GM19240 (cell line): ENCODE measurements at regions not wholly inside any gene's neighbourhood (a gene's known extent, or its start where the extent isn't known, plus 50 kb on each side); places are given as distances from the start of the nearest gene placed in this dataset.

Experiments
- DNase-seq: peaks from one replicate; pipeline ENCODE4 v3.0.0; 2011; ENCODE audit warnings: low spot score; ENCODE audit not compliant: insufficient read length

- DNase-seq: no peak
Observed at GRCh38 chr1:173421286-173421685, 55.8 kb upstream of the PRDX6 start.

- no peak for DNase-seq
Observed at GRCh38 chr1:173421789-173422188, 55.3 kb upstream of the PRDX6 start.

GRCh38 chr1:173422456-173422976 is 54.6 kb upstream of the PRDX6 start:
- no peak for DNase-seq

GRCh38 chr1:173423291-173423690 is 53.8 kb upstream of the PRDX6 start:
- no peak for DNase-seq

GRCh38 chr1:173424143-173424542 is 53.0 kb upstream of the PRDX6 start:
- no peak for DNase-seq

- DNase-seq: no peak
Observed at GRCh38 chr1:173424782-173425407, 52.2 kb upstream of the PRDX6 start.

- no peak for DNase-seq
Observed at GRCh38 chr1:173426057-173426456, 51.1 kb upstream of the PRDX6 start.

- no peak for DNase-seq
Observed at GRCh38 chr1:173427146-173428054, 49.7 kb upstream of the PRDX6 start.
